ENCODE measurements at regions not wholly inside any gene's neighbourhood (a gene's known extent, or its start where the extent isn't known, plus 50 kb on each side); places are given as distances from the start of the nearest gene placed in this dataset.

DNA sequence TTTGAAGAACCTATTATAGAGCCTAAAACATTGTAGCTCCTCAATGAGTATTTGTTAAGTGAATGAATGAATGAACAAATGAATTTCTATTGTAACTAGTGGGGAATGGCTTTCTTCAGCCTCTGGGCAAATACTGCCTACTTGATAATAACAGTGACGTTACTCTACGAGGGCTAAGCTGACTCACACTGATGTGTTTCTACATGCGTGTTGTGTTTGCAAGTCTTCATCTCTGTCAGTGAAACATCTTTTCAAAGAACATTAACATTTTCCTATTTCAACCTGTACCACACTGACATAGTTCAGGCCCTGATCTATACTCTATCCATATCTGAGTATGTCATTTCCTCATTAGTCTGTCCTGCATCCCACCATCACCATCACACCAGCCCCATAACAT is 319.9 kb upstream of the ACVR2A start:
- Mint-ChIP-seq H3K27me3 (ENCODE audit: low read depth) (no peaks in the 10 kb centered on the region), H3K9me3 (no peaks in the 10 kb centered on the region), H3K4me3 (no peak overlapping the region), H3K4me1 (ENCODE audit: low read depth) (peaks cover 25% of the 10 kb centered on the region), H3K36me3 (ENCODE audit: insufficient read depth) (no peaks in the 10 kb centered on the region)
- ATAC-seq (no peak), DNase-seq (no peak)

DNA sequence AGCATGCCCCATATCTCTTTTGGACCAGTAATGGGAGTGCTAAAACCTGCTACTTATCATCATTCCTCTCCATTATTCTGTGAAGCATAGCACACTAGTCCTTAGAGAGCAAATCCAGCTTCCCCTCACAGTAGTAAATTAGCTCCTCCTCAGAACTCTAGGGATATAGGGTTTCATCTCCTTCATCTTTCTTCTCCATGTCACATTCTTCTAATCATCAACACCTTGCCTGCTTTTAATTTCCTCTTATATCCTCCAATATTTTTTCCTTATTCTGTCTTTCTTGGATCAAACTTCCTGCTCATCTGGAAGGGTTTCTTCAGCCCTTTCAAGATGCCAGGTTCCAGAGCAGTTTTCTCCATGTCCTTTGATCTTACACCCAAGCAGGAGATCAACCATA is 321.4 kb upstream of the ACVR2A start:
- no peak overlapping the region for H3K4me3 Mint-ChIP-seq
- ATAC-seq (no peak), DNase-seq (no peak)
- no peaks in the 10 kb centered on the region for H3K9me3 Mint-ChIP-seq
- peaks cover 25% of the 10 kb centered on the region for H3K4me1 Mint-ChIP-seq (ENCODE audit: low read depth)
- no peaks in the 10 kb centered on the region for H3K36me3 Mint-ChIP-seq (ENCODE audit: insufficient read depth)
- H3K27me3 Mint-ChIP-seq (ENCODE audit: low read depth), result no peaks in the 10 kb centered on the region

DNA sequence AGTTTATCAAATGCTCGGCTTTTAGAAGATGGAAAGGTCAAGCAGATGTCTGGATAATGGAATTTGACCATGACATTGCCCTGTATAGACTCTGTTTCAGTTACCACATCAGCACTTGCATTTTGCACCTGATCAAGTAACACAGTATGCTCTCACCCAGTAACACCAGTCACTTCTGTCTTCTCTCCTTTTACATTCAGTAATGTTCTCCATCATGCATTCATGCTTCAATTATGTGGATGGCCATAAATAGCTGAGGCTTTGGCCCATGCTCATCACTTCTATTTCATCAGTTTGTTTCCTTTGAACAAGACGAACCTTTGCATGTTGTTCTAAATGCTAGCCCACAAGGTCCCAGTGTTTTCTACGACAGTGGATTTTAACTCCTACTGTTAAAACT is 322.9 kb upstream of the ACVR2A start:
- Mint-ChIP-seq H3K9me3 (no peaks in the 10 kb centered on the region), H3K27me3 (ENCODE audit: low read depth) (no peaks in the 10 kb centered on the region), H3K4me1 (ENCODE audit: low read depth) (peaks cover 23% of the 10 kb centered on the region), H3K4me3 (no peak overlapping the region), H3K36me3 (ENCODE audit: insufficient read depth) (no peaks in the 10 kb centered on the region)
- ATAC-seq, result no peak
- no peak for DNase-seq

DNA sequence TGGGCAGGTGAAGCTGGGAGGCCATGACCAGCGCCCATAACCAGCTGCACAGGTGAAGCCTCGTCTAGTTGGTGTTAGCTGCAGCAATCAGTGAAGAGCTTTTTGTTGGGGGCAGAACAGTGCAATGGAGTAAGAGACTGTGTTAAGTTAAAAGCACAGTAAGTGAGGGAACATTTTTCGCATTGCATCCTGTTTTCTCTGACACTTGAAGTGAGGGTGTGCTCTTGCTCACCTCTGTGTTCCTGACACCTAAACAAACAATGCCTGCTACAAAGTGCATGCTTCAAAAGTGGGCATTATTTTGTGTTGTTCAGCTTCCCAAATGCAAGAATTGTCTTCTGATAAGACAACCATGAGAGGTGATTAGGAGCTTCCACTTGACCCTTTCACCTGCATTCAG is 324.0 kb upstream of the ACVR2A start:
- H3K27me3 Mint-ChIP-seq (ENCODE audit: low read depth), result no peaks in the 10 kb centered on the region
- no peak for ATAC-seq
- peaks cover 16% of the 10 kb centered on the region for H3K4me1 Mint-ChIP-seq (ENCODE audit: low read depth)
- DNase-seq, result no peak
- H3K9me3 Mint-ChIP-seq, result no peaks in the 10 kb centered on the region
- no peaks in the 10 kb centered on the region for H3K36me3 Mint-ChIP-seq (ENCODE audit: insufficient read depth)
- no peak overlapping the region for H3K4me3 Mint-ChIP-seq

DNA sequence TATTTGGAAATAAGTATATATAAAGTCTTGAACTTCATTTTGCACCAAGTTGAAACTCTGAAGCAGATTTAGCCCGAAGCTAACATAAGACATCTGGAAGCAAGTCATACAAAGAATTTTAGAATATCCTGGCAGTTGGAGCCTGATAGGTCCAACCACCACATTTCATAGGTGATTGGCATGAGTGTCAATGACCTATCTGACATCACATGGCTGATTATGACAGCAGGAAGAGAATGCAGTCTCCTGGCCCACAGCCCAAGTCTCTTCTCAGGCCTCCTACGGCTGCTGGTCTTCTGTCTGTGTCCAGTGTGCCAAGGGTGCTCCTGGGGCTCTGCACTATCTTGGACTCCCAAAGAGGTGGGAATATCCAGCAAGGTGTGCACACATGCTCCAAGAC is 325.7 kb upstream of the ACVR2A start:
- H3K27me3 Mint-ChIP-seq (ENCODE audit: low read depth), result no peaks in the 10 kb centered on the region
- H3K4me3 Mint-ChIP-seq, result no peak overlapping the region
- H3K4me1 Mint-ChIP-seq (ENCODE audit: low read depth), result peaks cover 8% of the 10 kb centered on the region
- no peak for DNase-seq
- ATAC-seq, result no peak
- no peaks in the 10 kb centered on the region for H3K9me3 Mint-ChIP-seq
- H3K36me3 Mint-ChIP-seq (ENCODE audit: insufficient read depth), result no peaks in the 10 kb centered on the region

DNA sequence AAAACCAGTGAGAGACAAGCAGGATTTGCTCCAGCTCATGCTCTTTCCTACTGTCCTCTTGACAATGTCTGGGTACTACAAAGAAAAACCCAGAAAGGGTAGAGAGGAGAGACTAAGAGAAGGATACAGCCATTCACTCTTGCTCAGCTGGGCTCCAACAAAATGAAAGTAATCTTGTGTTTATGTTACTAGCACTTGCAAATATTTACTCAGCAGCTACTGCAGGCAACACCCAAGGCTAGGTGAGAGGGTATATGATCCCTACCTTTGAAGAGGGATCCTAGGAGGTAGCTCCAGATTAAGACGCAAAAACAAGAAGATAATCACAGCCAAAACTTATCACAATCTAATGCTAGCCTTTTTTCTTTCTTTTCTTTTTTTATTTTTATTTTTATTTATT is 329.6 kb upstream of the ACVR2A start:
- DNase-seq, result no peak
- Mint-ChIP-seq H3K4me1 (ENCODE audit: low read depth) (peaks cover 5% of the 10 kb centered on the region), H3K27me3 (ENCODE audit: low read depth) (no peaks in the 10 kb centered on the region), H3K9me3 (no peaks in the 10 kb centered on the region), H3K4me3 (no peak overlapping the region), H3K36me3 (ENCODE audit: insufficient read depth) (no peaks in the 10 kb centered on the region)
- no peak for ATAC-seq

DNA sequence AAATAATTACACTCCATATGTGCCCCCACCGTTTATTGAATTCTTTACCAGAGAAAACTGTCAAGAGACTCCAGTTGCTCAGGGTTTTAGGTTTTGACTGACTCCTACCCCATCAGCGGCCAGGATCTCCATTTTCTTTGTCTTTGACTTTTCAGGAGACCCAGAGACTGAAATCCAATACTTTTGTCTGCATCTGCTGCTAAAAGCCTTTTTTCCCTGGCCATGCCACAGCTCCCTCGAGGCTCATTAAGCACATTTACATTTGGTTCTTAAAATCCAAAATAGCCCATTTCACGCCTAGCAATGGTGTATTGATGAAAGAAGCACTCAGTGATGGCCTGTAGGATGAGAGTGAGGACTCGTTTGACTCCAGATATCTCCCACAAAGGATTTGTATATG is 332.6 kb upstream of the ACVR2A start:
- DNase-seq (no peak), ATAC-seq (no peak)
- Mint-ChIP-seq H3K4me1 (ENCODE audit: low read depth) (peaks cover 5% of the 10 kb centered on the region), H3K27me3 (ENCODE audit: low read depth) (no peaks in the 10 kb centered on the region), H3K36me3 (ENCODE audit: insufficient read depth) (no peaks in the 10 kb centered on the region), H3K4me3 (no peak overlapping the region), H3K9me3 (no peaks in the 10 kb centered on the region)

DNA sequence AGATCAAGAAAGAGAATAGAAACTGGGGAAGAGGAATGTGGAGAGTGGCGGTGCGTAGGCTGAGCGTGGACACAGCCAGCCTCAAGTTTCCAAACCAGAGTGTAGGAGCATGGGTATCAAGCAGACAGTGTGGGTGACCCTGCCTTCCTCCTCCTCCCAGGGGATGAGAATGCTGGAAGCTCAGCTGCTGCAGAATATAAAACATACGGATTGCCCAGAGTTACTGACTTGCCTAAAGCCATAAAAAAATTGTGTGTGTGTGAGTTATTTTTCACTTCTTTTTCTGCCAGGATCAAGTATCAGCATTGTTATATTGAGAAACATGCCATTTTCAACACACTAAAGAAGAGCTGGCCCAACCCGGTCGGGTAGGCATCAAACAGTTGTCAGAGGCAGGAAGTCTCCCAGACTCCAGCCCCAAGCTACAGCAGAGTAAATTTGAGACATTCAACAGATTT is 333.3 kb upstream of the ACVR2A start:
- Mint-ChIP-seq H3K36me3 (ENCODE audit: insufficient read depth) (no peaks in the 10 kb centered on the region), H3K4me1 (ENCODE audit: low read depth) (peaks cover 5% of the 10 kb centered on the region), H3K27me3 (ENCODE audit: low read depth) (no peaks in the 10 kb centered on the region), H3K9me3 (no peaks in the 10 kb centered on the region), H3K4me3 (no peak overlapping the region)
- DNase-seq (no peak), ATAC-seq (no peak)

DNA sequence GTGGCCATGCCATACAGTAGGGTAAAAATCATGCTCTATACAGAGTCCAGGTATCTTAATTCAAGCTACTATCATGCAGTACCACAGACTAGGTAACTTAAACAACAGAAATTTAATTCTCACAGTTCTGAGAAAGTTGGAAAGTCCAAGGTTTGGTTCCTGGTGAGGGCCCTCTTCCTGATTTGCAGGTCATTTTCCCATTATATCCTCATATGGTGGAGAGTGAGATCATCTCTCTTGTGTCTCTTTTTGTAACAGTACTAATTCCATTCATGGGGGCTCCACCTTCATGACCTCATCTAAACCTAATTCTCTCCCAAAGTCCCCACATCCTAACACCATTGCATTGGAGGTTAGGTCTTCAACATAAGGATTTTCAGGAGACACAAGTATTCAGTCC is 335.0 kb upstream of the ACVR2A start:
- no peaks in the 10 kb centered on the region for H3K9me3 Mint-ChIP-seq
- DNase-seq (no peak), ATAC-seq (no peak)
- peaks cover 5% of the 10 kb centered on the region for H3K4me1 Mint-ChIP-seq (ENCODE audit: low read depth)
- H3K4me3 Mint-ChIP-seq, result no peak overlapping the region
- H3K27me3 Mint-ChIP-seq (ENCODE audit: low read depth), result no peaks in the 10 kb centered on the region
- H3K36me3 Mint-ChIP-seq (ENCODE audit: insufficient read depth), result no peaks in the 10 kb centered on the region

DNA sequence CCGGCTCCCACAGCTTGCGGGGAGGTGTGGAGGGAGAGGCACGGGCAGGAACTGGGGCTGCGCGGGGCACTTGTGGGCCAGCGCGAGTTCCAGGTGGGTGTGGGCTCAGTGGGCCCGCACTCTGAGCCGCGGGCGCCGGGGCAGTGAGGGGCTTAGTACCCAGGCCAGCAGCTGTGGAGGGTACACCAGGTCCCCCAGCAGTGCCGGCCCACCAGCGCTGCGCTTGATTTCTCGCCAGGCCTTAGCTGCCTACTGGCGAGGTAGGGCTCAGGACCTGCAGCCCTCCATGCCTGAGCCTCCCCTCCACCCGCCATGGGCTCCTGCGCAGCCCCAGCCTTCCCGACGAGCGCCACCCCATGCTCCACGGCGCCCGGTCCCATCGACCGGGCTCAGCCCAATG is 337.9 kb upstream of the ACVR2A start:
- no peaks in the 10 kb centered on the region for H3K9me3 Mint-ChIP-seq
- no peaks in the 10 kb centered on the region for H3K36me3 Mint-ChIP-seq (ENCODE audit: insufficient read depth)
- no peaks in the 10 kb centered on the region for H3K27me3 Mint-ChIP-seq (ENCODE audit: low read depth)
- DNase-seq (no peak), ATAC-seq (no peak)
- peaks cover 24% of the 10 kb centered on the region for H3K4me1 Mint-ChIP-seq (ENCODE audit: low read depth)
- no peak overlapping the region for H3K4me3 Mint-ChIP-seq

DNA sequence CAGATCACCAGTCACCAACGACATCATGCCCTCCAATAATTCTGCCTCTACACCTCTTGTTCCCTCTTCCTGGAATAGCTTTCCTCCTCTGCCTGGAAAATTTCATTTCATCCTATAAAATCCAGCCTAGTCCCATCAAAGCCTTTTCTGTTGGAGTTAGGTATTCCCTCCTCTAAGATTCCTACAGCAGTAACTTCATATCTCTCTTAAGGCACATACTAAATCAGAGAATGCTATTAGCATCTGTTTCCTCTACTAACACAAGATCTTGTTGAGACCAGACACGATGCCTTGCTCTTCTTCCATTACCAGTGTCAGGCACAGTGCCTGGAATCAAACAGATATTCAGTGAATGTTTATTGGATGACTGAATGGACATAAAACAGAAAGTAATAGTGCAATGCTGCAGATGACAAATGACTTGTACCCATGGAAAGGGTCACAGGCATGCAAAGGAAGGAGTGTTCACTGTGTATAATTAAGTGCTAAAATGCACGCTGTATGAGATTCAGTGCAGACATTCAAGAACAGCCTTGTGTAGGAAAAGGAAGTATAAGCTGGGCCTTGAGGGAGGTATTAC is 342.0 kb upstream of the ACVR2A start:
- no peak overlapping the region for H3K4me3 Mint-ChIP-seq
- H3K36me3 Mint-ChIP-seq (ENCODE audit: insufficient read depth), result no peaks in the 10 kb centered on the region
- H3K27me3 Mint-ChIP-seq (ENCODE audit: low read depth), result no peaks in the 10 kb centered on the region
- no peak for DNase-seq
- peaks cover 48% of the 10 kb centered on the region for H3K4me1 Mint-ChIP-seq (ENCODE audit: low read depth)
- ATAC-seq, result no peak
- H3K9me3 Mint-ChIP-seq, result no peaks in the 10 kb centered on the region

DNA sequence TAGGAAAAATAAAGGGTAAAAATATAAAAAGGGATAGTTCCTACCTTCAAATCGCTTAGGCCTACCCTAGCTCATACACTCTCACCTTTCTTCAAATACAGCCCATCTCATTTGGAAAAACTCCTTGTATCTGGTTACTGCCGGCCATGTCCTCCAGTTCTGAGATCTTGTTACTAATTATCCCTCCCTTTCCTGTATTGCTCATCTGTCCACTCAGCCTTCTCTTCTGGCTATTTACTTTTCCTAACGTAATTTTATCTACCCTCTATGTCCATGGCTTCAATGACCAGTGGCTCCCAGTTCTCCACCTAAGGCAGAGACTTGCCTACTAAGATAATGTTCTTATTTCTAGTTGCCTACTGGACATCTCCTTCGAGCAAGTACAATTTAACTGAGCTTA is 342.9 kb upstream of the ACVR2A start:
- Mint-ChIP-seq H3K4me1 (ENCODE audit: low read depth) (peaks cover 53% of the 10 kb centered on the region), H3K36me3 (ENCODE audit: insufficient read depth) (no peaks in the 10 kb centered on the region), H3K9me3 (no peaks in the 10 kb centered on the region), H3K27me3 (ENCODE audit: low read depth) (no peaks in the 10 kb centered on the region), H3K4me3 (no peak overlapping the region)
- ATAC-seq (no peak), DNase-seq (no peak)

DNA sequence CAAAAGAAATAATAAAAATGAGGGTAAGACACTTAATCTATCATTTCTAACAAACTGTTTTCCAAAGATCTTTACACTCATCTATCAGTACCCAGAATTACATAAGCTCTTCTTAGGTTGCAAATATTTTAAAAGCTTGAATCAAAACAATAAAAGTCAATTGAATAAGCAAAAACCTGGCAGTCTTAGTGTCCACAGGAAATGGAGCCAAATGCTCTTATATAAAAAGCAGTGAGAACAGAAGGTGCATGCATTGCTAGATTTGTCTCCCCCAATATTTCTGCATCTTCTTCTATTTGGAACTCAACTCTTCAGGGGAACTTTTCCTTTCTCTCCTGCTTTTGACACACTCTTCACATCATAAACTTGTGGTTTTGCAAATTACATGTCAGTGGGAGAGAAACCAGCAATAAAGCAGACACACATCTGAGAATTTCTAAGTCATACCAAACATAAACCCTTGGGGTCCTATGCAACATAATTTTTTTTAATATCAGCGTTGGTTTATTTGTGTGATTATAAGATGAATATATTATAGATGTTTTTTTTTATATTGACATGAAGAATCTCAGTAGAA is 343.9 kb upstream of the ACVR2A start:
- Mint-ChIP-seq H3K27me3 (ENCODE audit: low read depth) (no peaks in the 10 kb centered on the region), H3K4me1 (ENCODE audit: low read depth) (peaks cover 54% of the 10 kb centered on the region), H3K4me3 (no peak overlapping the region), H3K9me3 (no peaks in the 10 kb centered on the region), H3K36me3 (ENCODE audit: insufficient read depth) (no peaks in the 10 kb centered on the region)
- no peak for ATAC-seq
- DNase-seq, result no peak

DNA sequence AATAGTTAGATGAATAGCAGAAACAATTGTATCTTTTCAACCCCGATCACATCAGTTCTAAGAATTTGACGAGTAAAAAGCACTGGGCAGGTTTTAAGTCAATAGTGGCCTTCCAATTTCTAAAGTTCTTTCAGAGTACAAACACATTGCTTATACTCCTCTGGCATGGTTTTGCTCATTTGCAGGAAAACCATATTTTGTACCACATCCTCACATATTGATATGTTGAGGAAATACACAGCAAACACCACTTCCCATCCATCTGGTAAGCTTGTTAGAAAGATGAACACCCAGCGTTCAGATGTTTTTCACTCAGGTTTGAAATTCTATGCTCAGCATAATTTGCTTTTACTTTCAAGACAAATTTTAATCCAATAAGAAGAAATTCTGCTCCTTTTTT is 344.6 kb upstream of the ACVR2A start:
- no peak for ATAC-seq
- H3K9me3 Mint-ChIP-seq, result no peaks in the 10 kb centered on the region

DNA sequence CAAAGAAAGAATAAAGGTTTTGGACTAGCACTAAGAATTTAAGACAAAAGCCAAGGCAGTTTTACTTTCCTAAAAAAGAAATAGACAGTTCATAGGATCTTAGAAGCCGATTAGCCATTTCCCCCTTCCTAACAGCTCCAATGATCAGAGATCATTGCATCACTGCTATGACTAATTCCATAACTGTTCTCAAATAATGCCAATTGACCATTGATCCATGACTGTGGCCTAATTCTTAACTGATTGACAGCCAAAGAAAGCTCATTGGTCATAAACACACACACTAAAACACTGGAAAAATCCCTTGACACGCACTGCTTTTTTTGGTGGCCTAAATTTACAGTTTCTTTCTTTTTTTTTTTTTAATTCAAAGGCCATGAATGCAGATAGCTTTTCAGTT is 345.0 kb upstream of the ACVR2A start:
- DNase-seq, result no peak
- ATAC-seq, result no peak
- Mint-ChIP-seq H3K9me3 (no peaks in the 10 kb centered on the region), H3K4me1 (ENCODE audit: low read depth) (peaks cover 54% of the 10 kb centered on the region), H3K4me3 (no peak overlapping the region), H3K27me3 (ENCODE audit: low read depth) (no peaks in the 10 kb centered on the region), H3K36me3 (ENCODE audit: insufficient read depth) (peaks cover under 1% of the 10 kb centered on the region)

More for the DNA sequence above, 344.6 kb upstream of the ACVR2A start:
- no peaks in the 10 kb centered on the region for H3K27me3 Mint-ChIP-seq (ENCODE audit: low read depth)
- no peak for DNase-seq
- no peaks in the 10 kb centered on the region for H3K36me3 Mint-ChIP-seq (ENCODE audit: insufficient read depth)
- H3K4me1 Mint-ChIP-seq (ENCODE audit: low read depth), result peaks cover 54% of the 10 kb centered on the region
- peak overlapping the region; percentile 27 for H3K4me3 Mint-ChIP-seq

DNA sequence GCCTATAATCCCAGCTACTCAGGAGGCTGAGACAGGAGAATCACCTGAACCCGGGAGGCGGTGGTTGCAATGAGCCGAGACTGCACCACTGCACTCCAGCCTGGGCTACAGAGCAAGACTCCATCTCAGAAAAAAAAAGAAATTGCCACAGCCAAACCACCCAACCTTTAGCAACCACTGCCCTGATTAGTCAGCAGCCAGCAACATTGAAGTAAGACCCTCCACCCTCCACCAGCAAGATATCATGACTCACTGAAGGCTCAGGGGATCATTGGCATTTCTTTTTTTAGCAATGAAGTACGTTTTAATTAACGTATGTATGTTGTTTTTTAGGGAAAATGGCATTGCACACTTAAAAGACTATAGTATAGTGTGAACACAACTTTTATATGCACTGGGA is 349.1 kb upstream of the ACVR2A start:
- ATAC-seq (no peak), DNase-seq (no peak)
- peaks cover 1% of the 10 kb centered on the region for H3K36me3 Mint-ChIP-seq (ENCODE audit: insufficient read depth)
- H3K9me3 Mint-ChIP-seq, result peaks cover 3% of the 10 kb centered on the region
- no peaks in the 10 kb centered on the region for H3K27me3 Mint-ChIP-seq (ENCODE audit: low read depth)
- H3K4me1 Mint-ChIP-seq (ENCODE audit: low read depth), result peaks cover 42% of the 10 kb centered on the region
- H3K4me3 Mint-ChIP-seq, result no peak overlapping the region
